HFF-Myc (cell line): ENCODE measurements at regions not wholly inside any gene's neighbourhood (a gene's known extent, or its start where the extent isn't known, plus 50 kb on each side); places are given as distances from the start of the nearest gene placed in this dataset.

Experiments
- DNase-seq: peaks from one replicate; pipeline ENCODE4 v3.0.0-alpha.2; 2011; ENCODE audit warnings: low read depth; ENCODE audit errors: extremely low read depth
- H3K4me3 ChIP-seq: replicated peaks from 2 replicates; pipeline ENCODE4 v1.5.1; 2011; ENCODE audit warnings: low read depth, mild to moderate bottlenecking, control low read depth, low read length
- CTCF ChIP-seq: IDR thresholded peaks from 2 replicates; pipeline ENCODE4 v1.5.1; 2012; ENCODE audit warnings: mild to moderate bottlenecking, low read depth, low read length, control low read depth; ENCODE audit errors: missing control alignments

- H3K4me3 ChIP-seq, result no peak overlapping the region
- TF ChIP-seq CTCF, result no peak
- DNase-seq, result no peak
Measured at GRCh38 chr7:68730194-68730593, 868.1 kb upstream of the AUTS2 start.

GRCh38 chr7:68730964-68731363 is 867.3 kb upstream of the AUTS2 start:
- no peak for TF ChIP-seq CTCF
- DNase-seq, result no peak
- no peak overlapping the region for H3K4me3 ChIP-seq

GRCh38 chr7:68733219-68734153 is 864.8 kb upstream of the AUTS2 start:
- TF ChIP-seq CTCF, result no peak
- no peak for DNase-seq
- H3K4me3 ChIP-seq, result no peak overlapping the region

- TF ChIP-seq CTCF, result no peak
- no peak for DNase-seq
- H3K4me3 ChIP-seq, result no peak overlapping the region
Measured at GRCh38 chr7:68734431-68734830, 863.8 kb upstream of the AUTS2 start.

- no peak overlapping the region for H3K4me3 ChIP-seq
- no peak for DNase-seq
- TF ChIP-seq CTCF, result no peak
Measured at GRCh38 chr7:68739306-68739705, 859.0 kb upstream of the AUTS2 start.

GRCh38 chr7:68744036-68744435 is 854.2 kb upstream of the AUTS2 start:
- no peak for TF ChIP-seq CTCF
- H3K4me3 ChIP-seq, result no peak overlapping the region
- DNase-seq, result no peak
